HG02970 (cell line): ENCODE measurements at regions not wholly inside any gene's neighbourhood (a gene's known extent, or its start where the extent isn't known, plus 50 kb on each side); places are given as distances from the start of the nearest gene placed in this dataset.
A peak's percentile ranks its signal among the peaks of the same experiment; 100 is the strongest.
"Not testable (repeated sequence)": the region's sequence is repeated elsewhere in the genome, so short reads cannot be mapped to it uniquely, and the experiment has no call there.

Experiments
- ATAC-seq: cut with Tn5 transposase; IDR thresholded peaks from one replicate; pipeline ENCODE4 v1.9.1; 2021; ENCODE audit warnings: mild to moderate bottlenecking, moderate library complexity, moderate number of reproducible peaks; ENCODE audit not compliant: unreplicated experiment, low FRiP score

GRCh38 chr1:182172699-182173098 lies 111.2 kb upstream of the ZNF648 start:
- ATAC-seq: no peak

- no peak for ATAC-seq
Observed at GRCh38 chr1:182170891-182171461, 109.5 kb upstream of the ZNF648 start.

GRCh38 chr1:182169203-182169602 lies 107.7 kb upstream of the ZNF648 start:
- no peak for ATAC-seq

GRCh38 chr1:182166750-182167149 lies 105.2 kb upstream of the ZNF648 start:
- ATAC-seq: no peak

GRCh38 chr1:182166321-182166720 lies 104.8 kb upstream of the ZNF648 start:
- ATAC-seq: no peak

GRCh38 chr1:182164273-182164672 lies 102.8 kb upstream of the ZNF648 start:
- ATAC-seq: no peak

GRCh38 chr1:182163821-182164223 lies 102.3 kb upstream of the ZNF648 start:
- ATAC-seq: no peak

- no peak for ATAC-seq
Observed at GRCh38 chr1:182159443-182159842, 97.9 kb upstream of the ZNF648 start.

- no peak for ATAC-seq
Observed at GRCh38 chr1:182157187-182157586, 95.7 kb upstream of the ZNF648 start.

GRCh38 chr1:182154425-182154824 lies 92.9 kb upstream of the ZNF648 start:
- ATAC-seq: not testable (repeated sequence)

GRCh38 chr1:182149411-182149965 lies 88.0 kb upstream of the ZNF648 start:
- ATAC-seq: no peak

- ATAC-seq: no peak
Observed at GRCh38 chr1:182147951-182148350, 86.4 kb upstream of the ZNF648 start.

GRCh38 chr1:182147136-182147820 lies 85.8 kb upstream of the ZNF648 start:
- ATAC-seq: peak; percentile 70

- ATAC-seq: no peak
Observed at GRCh38 chr1:182146286-182146685, 84.8 kb upstream of the ZNF648 start.

- no peak for ATAC-seq
Observed at GRCh38 chr1:182145441-182145840, 83.9 kb upstream of the ZNF648 start.

GRCh38 chr1:182144646-182145030 lies 83.1 kb upstream of the ZNF648 start:
- ATAC-seq: no peak

GRCh38 chr1:182143825-182144645 lies 82.5 kb upstream of the ZNF648 start:
- ATAC-seq: no peak

GRCh38 chr1:182143154-182143657 lies 81.7 kb upstream of the ZNF648 start:
- ATAC-seq: no peak

GRCh38 chr1:182142621-182143020 lies 81.1 kb upstream of the ZNF648 start:
- ATAC-seq: no peak

- ATAC-seq: no peak
Observed at GRCh38 chr1:182141040-182141439, 79.5 kb upstream of the ZNF648 start.

GRCh38 chr1:182139496-182139895 lies 78.0 kb upstream of the ZNF648 start:
- no peak for ATAC-seq
